Kidney (tissue), 13 donors: ENCODE measurements at regions not wholly inside any gene's neighbourhood (a gene's known extent, or its start where the extent isn't known, plus 50 kb on each side); places are given as distances from the start of the nearest gene placed in this dataset.

Source experiments
- DNase-seq, 5 donors: peaks; one replicate each; pipeline ENCODE4 v3.0.0-alpha.2; 2013 to 2020
- FAIRE-seq: peaks from 2 replicates; lab custom pipeline; 2012; peaks lifted over from hg19 to GRCh38; lab: Jason Lieb, UNC
- H3K27ac ChIP-seq, 2 donors: one replicate each; pipeline ENCODE4 v1.7.0; 2013; ENCODE audit warnings: low read depth in 2 of 2, low read length in 2 of 2, inconsistent platforms in 1 of 2
- H3K27me3 ChIP-seq: one replicate; pipeline ENCODE4 v1.7.1; 2013; ENCODE audit warnings: low read length, inconsistent platforms; ENCODE audit not compliant: control insufficient read depth, insufficient read depth
- H3K36me3 ChIP-seq, 3 donors: one replicate each; pipeline versions ENCODE4 v1.7.0 to v1.7.1; 2013; ENCODE audit warnings: low read length in 3 of 3, control low read depth in 1 of 3, inconsistent platforms in 1 of 3; ENCODE audit not compliant: insufficient read depth in 3 of 3, control insufficient read depth in 2 of 3
- H3K4me1 ChIP-seq, 3 donors: one replicate each; pipeline versions ENCODE4 v1.7.0 to v1.7.1; 2013; ENCODE audit warnings: low read length in 3 of 3, inconsistent platforms in 1 of 3, low read depth in 1 of 3; ENCODE audit not compliant: control insufficient read depth in 2 of 3, insufficient read depth in 2 of 3
- H3K4me3 ChIP-seq, 3 donors: one replicate each; pipeline versions ENCODE4 v1.7.0 to v1.8.1; 2013; ENCODE audit warnings: low read length in 3 of 3, control low read depth in 1 of 3, inconsistent platforms in 1 of 3
- H3K9ac ChIP-seq, 3 donors: one replicate each; pipeline versions ENCODE4 v1.7.0 to v1.7.1; 2013; ENCODE audit warnings: low read length in 3 of 3, control low read depth in 1 of 3, inconsistent platforms in 1 of 3
- H3K9me3 ChIP-seq, 3 donors: one replicate each; pipeline versions ENCODE4 v1.7.0 to v1.7.1; 2013; ENCODE audit warnings: low read length in 3 of 3, control low read depth in 1 of 3, inconsistent platforms in 1 of 3; ENCODE audit not compliant: control insufficient read depth in 2 of 3, insufficient read depth in 1 of 3
- intact Hi-C: fragments of 100-400 bp; cut with DNase I; formaldehyde crosslinking; loops from one replicate; pipeline ENCODE4 v1.11.1; 2022
- TF ChIP-seq, protein P1 (sequence below): IDR thresholded peaks from 3 replicates; pipeline ENCODE4 v1.5.1; 2012; ENCODE audit warnings: mild to moderate bottlenecking, moderate library complexity, borderline replicate concordance; ENCODE audit not compliant: insufficient read depth; ENCODE audit errors: extremely low read depth
- donor health status: control.
- donor health status: control.
- donor health status: control.
- donor health status: control.
- donor health status: control.
- donor health status: DM: yes; HTN: yes; CAD: no.
- donor health status: Normal renal cell carcinoma (clear cell type).

DNA sequence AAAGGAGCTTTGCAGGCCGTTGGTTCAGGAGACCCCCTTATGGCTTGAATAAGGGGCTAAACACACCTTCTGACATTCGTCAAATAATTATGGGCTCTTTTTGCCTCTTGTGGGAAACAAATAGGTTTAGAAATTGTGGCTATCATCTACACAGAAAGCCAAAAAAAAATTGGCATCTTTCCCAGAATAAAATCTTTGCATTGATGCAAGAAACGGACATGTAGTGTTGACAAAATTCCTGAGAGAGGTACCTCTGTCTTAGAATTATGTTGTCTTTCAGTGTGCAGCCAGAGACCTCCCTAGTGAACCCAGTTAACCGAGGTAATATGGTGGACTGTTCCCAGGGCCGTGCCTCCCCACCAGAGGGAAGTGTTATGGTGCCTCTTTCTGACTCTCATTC is 283.9 kb downstream of the SDHAF3 start:
- DNase-seq (no peak), FAIRE-seq (no peak)
- Histone ChIP-seq H3K27me3 (no peaks in the 10 kb centered on the region), H3K36me3 (no peaks in the 10 kb centered on the region), H3K9ac (no peak overlapping the region), H3K4me1 (no peaks in the 10 kb centered on the region), H3K27ac (no peak overlapping the region), H3K9me3 (no peaks in the 10 kb centered on the region), H3K4me3 (no peak overlapping the region)
- TF ChIP-seq, protein P1, sequence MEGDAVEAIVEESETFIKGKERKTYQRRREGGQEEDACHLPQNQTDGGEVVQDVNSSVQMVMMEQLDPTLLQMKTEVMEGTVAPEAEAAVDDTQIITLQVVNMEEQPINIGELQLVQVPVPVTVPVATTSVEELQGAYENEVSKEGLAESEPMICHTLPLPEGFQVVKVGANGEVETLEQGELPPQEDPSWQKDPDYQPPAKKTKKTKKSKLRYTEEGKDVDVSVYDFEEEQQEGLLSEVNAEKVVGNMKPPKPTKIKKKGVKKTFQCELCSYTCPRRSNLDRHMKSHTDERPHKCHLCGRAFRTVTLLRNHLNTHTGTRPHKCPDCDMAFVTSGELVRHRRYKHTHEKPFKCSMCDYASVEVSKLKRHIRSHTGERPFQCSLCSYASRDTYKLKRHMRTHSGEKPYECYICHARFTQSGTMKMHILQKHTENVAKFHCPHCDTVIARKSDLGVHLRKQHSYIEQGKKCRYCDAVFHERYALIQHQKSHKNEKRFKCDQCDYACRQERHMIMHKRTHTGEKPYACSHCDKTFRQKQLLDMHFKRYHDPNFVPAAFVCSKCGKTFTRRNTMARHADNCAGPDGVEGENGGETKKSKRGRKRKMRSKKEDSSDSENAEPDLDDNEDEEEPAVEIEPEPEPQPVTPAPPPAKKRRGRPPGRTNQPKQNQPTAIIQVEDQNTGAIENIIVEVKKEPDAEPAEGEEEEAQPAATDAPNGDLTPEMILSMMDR = no peak
- intact Hi-C loops = no loop called here

DNA sequence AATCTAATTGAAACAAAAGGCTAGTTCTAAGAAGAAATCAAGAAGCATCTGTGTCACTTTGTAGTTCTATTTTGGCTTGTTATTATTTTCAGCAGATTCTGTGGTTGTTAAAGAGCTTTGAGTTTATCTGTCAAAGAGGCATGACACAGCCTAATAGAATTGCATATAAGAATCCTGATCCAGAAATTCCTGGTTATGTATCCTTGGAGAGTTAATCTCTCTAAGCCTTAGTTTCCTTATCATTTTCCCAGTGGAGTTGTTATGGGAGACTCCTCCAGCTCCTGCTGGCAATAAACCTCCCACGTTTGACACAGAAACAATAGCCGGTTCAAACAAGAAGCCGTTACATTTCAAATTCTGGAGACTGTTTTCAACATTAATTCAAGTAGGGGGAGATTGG is 288.3 kb downstream of the SDHAF3 start:
- FAIRE-seq (no peak), DNase-seq (peak in 1 of 5 donors; percentile 10)
- no peaks in the 10 kb centered on the region for H3K9me3 ChIP-seq
- no peaks in the 10 kb centered on the region for H3K36me3 ChIP-seq
- TF ChIP-seq, protein P1 = no peak
- no peaks in the 10 kb centered on the region for H3K4me1 ChIP-seq
- intact Hi-C loops = no loop called here
- H3K27me3 ChIP-seq = no peaks in the 10 kb centered on the region
- H3K27ac ChIP-seq = no peak overlapping the region
- H3K9ac ChIP-seq = no peak overlapping the region
- no peak overlapping the region for H3K4me3 ChIP-seq

DNA sequence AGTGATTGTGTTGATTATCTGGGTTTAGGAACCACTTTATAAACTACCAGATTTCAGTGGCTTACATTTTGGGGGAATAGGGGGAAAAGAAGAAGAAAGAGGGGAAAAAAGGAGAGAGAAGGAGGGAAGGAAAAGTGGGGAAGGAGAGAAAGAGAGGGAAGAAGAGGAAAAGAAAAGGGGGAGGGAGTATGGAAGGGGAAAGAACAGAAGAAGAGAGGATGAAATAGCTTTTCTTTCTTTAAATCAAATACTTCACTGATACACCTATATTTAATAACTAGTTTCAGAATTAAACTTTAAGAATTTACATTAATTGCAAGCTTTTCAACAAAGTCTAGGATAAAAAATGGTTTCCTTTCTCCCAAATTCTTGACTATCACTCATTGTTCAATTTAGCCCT is 289.6 kb downstream of the SDHAF3 start:
- no peaks in the 10 kb centered on the region for H3K27me3 ChIP-seq
- DNase-seq = no peak
- no peak for FAIRE-seq
- no peak overlapping the region for H3K4me3 ChIP-seq
- TF ChIP-seq, protein P1 = no peak
- H3K9ac ChIP-seq = no peak overlapping the region
- intact Hi-C loops = no loop called here
- H3K36me3 ChIP-seq = no peaks in the 10 kb centered on the region
- H3K27ac ChIP-seq = no peak overlapping the region
- no peaks in the 10 kb centered on the region for H3K9me3 ChIP-seq
- H3K4me1 ChIP-seq = no peaks in the 10 kb centered on the region

DNA sequence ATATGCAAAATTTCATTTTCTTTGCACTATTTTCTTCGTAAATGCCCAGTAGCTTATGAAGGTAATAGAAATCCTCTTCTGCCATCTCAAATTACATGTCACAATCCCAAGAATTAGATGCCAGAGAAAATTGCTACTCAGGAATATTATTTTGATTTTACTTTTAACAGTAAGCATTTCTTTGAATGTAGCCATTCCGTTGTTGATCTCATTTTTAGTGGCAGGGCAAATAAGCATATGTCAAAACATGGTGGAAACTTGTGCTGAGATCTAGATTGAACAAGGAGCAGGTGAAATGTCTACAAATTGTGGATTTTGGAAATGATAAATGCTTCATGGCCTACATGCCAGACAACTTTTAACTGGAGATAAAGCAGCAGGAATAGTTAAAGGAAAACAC is 291.8 kb downstream of the SDHAF3 start:
- no peak for DNase-seq
- intact Hi-C loops = no loop called here
- TF ChIP-seq, protein P1 = no peak
- Histone ChIP-seq H3K4me3 (no peak overlapping the region), H3K9me3 (no peaks in the 10 kb centered on the region), H3K4me1 (no peaks in the 10 kb centered on the region), H3K27ac (no peak overlapping the region), H3K27me3 (no peaks in the 10 kb centered on the region), H3K36me3 (no peaks in the 10 kb centered on the region), H3K9ac (no peak overlapping the region)
- no peak for FAIRE-seq
